Peyer's patch (tissue), 4 donors: ENCODE measurements at regions not wholly inside any gene's neighbourhood (a gene's known extent, or its start where the extent isn't known, plus 50 kb on each side); places are given as distances from the start of the nearest gene placed in this dataset.

Experiments used
- POLR2A ChIP-seq, 2 donors: fragments of 450-650 bp; IDR thresholded peaks; one replicate each; pipeline ENCODE4 v1.5.1; 2017; ENCODE audit warnings: antibody characterized with exemption in 2 of 2, mild to moderate bottlenecking in 2 of 2, moderate library complexity in 2 of 2
- TF ChIP-seq, protein P1 (sequence below), 6 experiments: fragments of 450-650 bp in 4 of 6; fragments of 200-600 bp in 2 of 6; sonication (generic) in 1 of 6; IDR thresholded peaks; one replicate each; pipeline ENCODE4 v1.5.1; 2017 to 2019; ENCODE audit warnings: antibody characterized with exemption in 6 of 6, mild to moderate bottlenecking in 3 of 6, moderate library complexity in 1 of 6

DNA sequence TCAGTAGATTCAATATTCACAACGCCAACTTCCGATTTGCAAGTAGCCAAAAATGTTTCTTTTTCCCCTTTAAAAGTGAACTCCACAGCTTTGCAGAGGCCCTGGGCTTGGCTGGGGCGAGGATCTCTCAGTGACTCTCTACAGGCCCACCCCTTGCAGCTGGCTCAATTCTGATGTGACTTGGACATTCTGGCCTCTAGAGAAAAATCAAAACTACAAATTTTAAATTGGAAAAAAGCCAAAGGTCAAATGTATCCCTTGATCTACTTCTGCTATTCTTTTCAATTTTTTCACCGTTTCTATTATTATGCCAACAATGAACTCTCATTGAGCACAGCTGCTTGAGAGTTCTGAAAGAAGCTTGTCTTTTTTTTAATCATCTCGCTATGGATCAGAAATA, 245.9 kb upstream of the HS3ST5 start:
- TF ChIP-seq, protein P1, sequence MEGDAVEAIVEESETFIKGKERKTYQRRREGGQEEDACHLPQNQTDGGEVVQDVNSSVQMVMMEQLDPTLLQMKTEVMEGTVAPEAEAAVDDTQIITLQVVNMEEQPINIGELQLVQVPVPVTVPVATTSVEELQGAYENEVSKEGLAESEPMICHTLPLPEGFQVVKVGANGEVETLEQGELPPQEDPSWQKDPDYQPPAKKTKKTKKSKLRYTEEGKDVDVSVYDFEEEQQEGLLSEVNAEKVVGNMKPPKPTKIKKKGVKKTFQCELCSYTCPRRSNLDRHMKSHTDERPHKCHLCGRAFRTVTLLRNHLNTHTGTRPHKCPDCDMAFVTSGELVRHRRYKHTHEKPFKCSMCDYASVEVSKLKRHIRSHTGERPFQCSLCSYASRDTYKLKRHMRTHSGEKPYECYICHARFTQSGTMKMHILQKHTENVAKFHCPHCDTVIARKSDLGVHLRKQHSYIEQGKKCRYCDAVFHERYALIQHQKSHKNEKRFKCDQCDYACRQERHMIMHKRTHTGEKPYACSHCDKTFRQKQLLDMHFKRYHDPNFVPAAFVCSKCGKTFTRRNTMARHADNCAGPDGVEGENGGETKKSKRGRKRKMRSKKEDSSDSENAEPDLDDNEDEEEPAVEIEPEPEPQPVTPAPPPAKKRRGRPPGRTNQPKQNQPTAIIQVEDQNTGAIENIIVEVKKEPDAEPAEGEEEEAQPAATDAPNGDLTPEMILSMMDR (IDR thresholded peaks at IDR 0.05) = no peak
- TF ChIP-seq POLR2A (IDR thresholded peaks at IDR 0.05) = no peak
